ENCODE measurements at regions not wholly inside any gene's neighbourhood (a gene's known extent, or its start where the extent isn't known, plus 50 kb on each side); places are given as distances from the start of the nearest gene placed in this dataset.

- no peak overlapping the region for H3K27ac ChIP-seq (ENCODE audit: low read depth in 2 of 2, low read length in 2 of 2)
- H3K27me3 ChIP-seq (ENCODE audit: control insufficient read depth in 2 of 2, insufficient read depth in 2 of 2, low read length in 2 of 2) = no peaks in the 10 kb centered on the region
- H3K36me3 ChIP-seq (ENCODE audit: control insufficient read depth in 2 of 2, insufficient read depth in 2 of 2, low read length in 2 of 2) = no peaks in the 10 kb centered on the region
- no peak overlapping the region for H3K4me3 ChIP-seq (ENCODE audit: low read length in 2 of 2)
- no peaks in the 10 kb centered on the region for H3K4me1 ChIP-seq (ENCODE audit: control insufficient read depth in 2 of 2, insufficient read depth in 2 of 2, low read length in 2 of 2)
- no peaks in the 10 kb centered on the region for H3K9me3 ChIP-seq (ENCODE audit: control insufficient read depth in 2 of 2, low read length in 2 of 2)
- H3K9ac ChIP-seq (ENCODE audit: low read depth in 1 of 2, low read length in 2 of 2) = no peak overlapping the region
These were observed 240.0 kb downstream of the SDHAF3 start for GRCh38 chr7:97357459-97357858.

GRCh38 chr7:97372882-97373281 lies 255.4 kb downstream of the SDHAF3 start:
- no peak overlapping the region for H3K9ac ChIP-seq (ENCODE audit: low read depth in 1 of 2, low read length in 2 of 2)
- H3K27me3 ChIP-seq (ENCODE audit: control insufficient read depth in 2 of 2, insufficient read depth in 2 of 2, low read length in 2 of 2) = no peaks in the 10 kb centered on the region
- H3K4me1 ChIP-seq (ENCODE audit: control insufficient read depth in 2 of 2, insufficient read depth in 2 of 2, low read length in 2 of 2) = no peaks in the 10 kb centered on the region
- no peaks in the 10 kb centered on the region for H3K36me3 ChIP-seq (ENCODE audit: control insufficient read depth in 2 of 2, insufficient read depth in 2 of 2, low read length in 2 of 2)
- H3K27ac ChIP-seq (ENCODE audit: low read depth in 2 of 2, low read length in 2 of 2) = no peak overlapping the region
- no peaks in the 10 kb centered on the region for H3K9me3 ChIP-seq (ENCODE audit: control insufficient read depth in 2 of 2, low read length in 2 of 2)
- H3K4me3 ChIP-seq (ENCODE audit: low read length in 2 of 2) = no peak overlapping the region

DNA sequence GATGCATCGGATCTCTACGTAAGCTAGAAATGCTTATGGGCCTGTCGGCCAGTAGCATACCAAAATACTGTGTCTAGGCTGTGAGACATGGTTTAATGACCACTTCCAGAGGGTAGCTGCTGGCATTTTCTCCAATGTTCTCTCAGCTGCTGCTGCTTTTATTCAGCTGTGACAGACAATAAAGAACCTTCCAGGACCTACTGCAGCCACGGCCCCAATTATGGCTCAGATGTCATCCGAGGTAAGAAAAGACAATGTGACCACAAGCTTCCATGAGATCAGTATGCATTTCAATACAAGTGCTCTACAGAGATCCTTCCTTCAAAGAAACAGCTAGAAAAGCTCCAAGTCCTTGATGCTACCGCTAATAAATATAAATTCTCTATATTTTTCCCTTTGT lies 256.2 kb downstream of the SDHAF3 start:
- Histone ChIP-seq H3K36me3 (ENCODE audit: control insufficient read depth in 2 of 2, insufficient read depth in 2 of 2, low read length in 2 of 2) (no peaks in the 10 kb centered on the region), H3K4me3 (ENCODE audit: low read length in 2 of 2) (no peak overlapping the region), H3K27me3 (ENCODE audit: control insufficient read depth in 2 of 2, insufficient read depth in 2 of 2, low read length in 2 of 2) (no peaks in the 10 kb centered on the region), H3K9me3 (ENCODE audit: control insufficient read depth in 2 of 2, low read length in 2 of 2) (no peaks in the 10 kb centered on the region), H3K27ac (ENCODE audit: low read depth in 2 of 2, low read length in 2 of 2) (no peak overlapping the region), H3K4me1 (ENCODE audit: control insufficient read depth in 2 of 2, insufficient read depth in 2 of 2, low read length in 2 of 2) (no peaks in the 10 kb centered on the region), H3K9ac (ENCODE audit: low read depth in 1 of 2, low read length in 2 of 2) (no peak overlapping the region)

- no peaks in the 10 kb centered on the region for H3K27me3 ChIP-seq (ENCODE audit: control insufficient read depth in 2 of 2, insufficient read depth in 2 of 2, low read length in 2 of 2)
- no peak overlapping the region for H3K9ac ChIP-seq (ENCODE audit: low read depth in 1 of 2, low read length in 2 of 2)
- H3K4me3 ChIP-seq (ENCODE audit: low read length in 2 of 2) = no peak overlapping the region
- H3K9me3 ChIP-seq (ENCODE audit: control insufficient read depth in 2 of 2, low read length in 2 of 2) = no peaks in the 10 kb centered on the region
- no peaks in the 10 kb centered on the region for H3K4me1 ChIP-seq (ENCODE audit: control insufficient read depth in 2 of 2, insufficient read depth in 2 of 2, low read length in 2 of 2)
- H3K27ac ChIP-seq (ENCODE audit: low read depth in 2 of 2, low read length in 2 of 2) = no peak overlapping the region
- no peaks in the 10 kb centered on the region for H3K36me3 ChIP-seq (ENCODE audit: control insufficient read depth in 2 of 2, insufficient read depth in 2 of 2, low read length in 2 of 2)
These were observed 260.2 kb downstream of the SDHAF3 start for GRCh38 chr7:97377713-97378112.

- Histone ChIP-seq H3K4me1 (ENCODE audit: control insufficient read depth in 2 of 2, insufficient read depth in 2 of 2, low read length in 2 of 2) (no peaks in the 10 kb centered on the region), H3K4me3 (ENCODE audit: low read length in 2 of 2) (no peak overlapping the region), H3K27ac (ENCODE audit: low read depth in 2 of 2, low read length in 2 of 2) (no peak overlapping the region), H3K9ac (ENCODE audit: low read depth in 1 of 2, low read length in 2 of 2) (no peak overlapping the region), H3K27me3 (ENCODE audit: control insufficient read depth in 2 of 2, insufficient read depth in 2 of 2, low read length in 2 of 2) (no peaks in the 10 kb centered on the region), H3K36me3 (ENCODE audit: control insufficient read depth in 2 of 2, insufficient read depth in 2 of 2, low read length in 2 of 2) (no peaks in the 10 kb centered on the region), H3K9me3 (ENCODE audit: control insufficient read depth in 2 of 2, low read length in 2 of 2) (no peaks in the 10 kb centered on the region)
These were observed 264.5 kb downstream of the SDHAF3 start for GRCh38 chr7:97381815-97382554.

DNA sequence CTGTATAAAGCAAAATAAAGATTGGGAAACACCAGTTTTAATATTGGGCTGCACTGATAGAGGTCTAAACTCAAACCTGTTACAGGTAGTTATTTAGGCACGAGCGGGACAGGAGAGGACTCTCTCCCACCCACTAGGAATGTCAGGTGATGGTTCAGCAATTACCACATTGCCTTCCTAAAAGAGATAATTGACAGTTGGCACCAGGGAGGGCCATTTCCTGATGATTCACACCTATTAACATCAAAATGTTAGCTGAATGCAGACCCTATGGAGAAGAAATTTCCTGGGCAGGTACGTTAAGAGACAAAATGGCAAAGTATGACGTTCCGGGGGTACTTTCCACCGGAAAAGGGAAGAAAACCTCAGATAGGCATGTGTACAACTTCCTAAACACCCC lies 272.6 kb downstream of the SDHAF3 start:
- no peak overlapping the region for H3K4me3 ChIP-seq (ENCODE audit: low read length in 2 of 2)
- no peak overlapping the region for H3K9ac ChIP-seq (ENCODE audit: low read depth in 1 of 2, low read length in 2 of 2)
- no peak overlapping the region for H3K27ac ChIP-seq (ENCODE audit: low read depth in 2 of 2, low read length in 2 of 2)
- H3K36me3 ChIP-seq (ENCODE audit: control insufficient read depth in 2 of 2, insufficient read depth in 2 of 2, low read length in 2 of 2) = no peaks in the 10 kb centered on the region
- H3K27me3 ChIP-seq (ENCODE audit: control insufficient read depth in 2 of 2, insufficient read depth in 2 of 2, low read length in 2 of 2) = no peaks in the 10 kb centered on the region
- no peaks in the 10 kb centered on the region for H3K4me1 ChIP-seq (ENCODE audit: control insufficient read depth in 2 of 2, insufficient read depth in 2 of 2, low read length in 2 of 2)
- H3K9me3 ChIP-seq (ENCODE audit: control insufficient read depth in 2 of 2, low read length in 2 of 2) = no peaks in the 10 kb centered on the region

GRCh38 chr7:97390915-97391593 lies 273.6 kb downstream of the SDHAF3 start:
- H3K9ac ChIP-seq (ENCODE audit: low read depth in 1 of 2, low read length in 2 of 2) = no peak overlapping the region
- H3K27ac ChIP-seq (ENCODE audit: low read depth in 2 of 2, low read length in 2 of 2) = no peak overlapping the region
- H3K9me3 ChIP-seq (ENCODE audit: control insufficient read depth in 2 of 2, low read length in 2 of 2) = no peaks in the 10 kb centered on the region
- H3K36me3 ChIP-seq (ENCODE audit: control insufficient read depth in 2 of 2, insufficient read depth in 2 of 2, low read length in 2 of 2) = no peaks in the 10 kb centered on the region
- H3K4me3 ChIP-seq (ENCODE audit: low read length in 2 of 2) = no peak overlapping the region
- H3K27me3 ChIP-seq (ENCODE audit: control insufficient read depth in 2 of 2, insufficient read depth in 2 of 2, low read length in 2 of 2) = no peaks in the 10 kb centered on the region
- H3K4me1 ChIP-seq (ENCODE audit: control insufficient read depth in 2 of 2, insufficient read depth in 2 of 2, low read length in 2 of 2) = no peaks in the 10 kb centered on the region

DNA sequence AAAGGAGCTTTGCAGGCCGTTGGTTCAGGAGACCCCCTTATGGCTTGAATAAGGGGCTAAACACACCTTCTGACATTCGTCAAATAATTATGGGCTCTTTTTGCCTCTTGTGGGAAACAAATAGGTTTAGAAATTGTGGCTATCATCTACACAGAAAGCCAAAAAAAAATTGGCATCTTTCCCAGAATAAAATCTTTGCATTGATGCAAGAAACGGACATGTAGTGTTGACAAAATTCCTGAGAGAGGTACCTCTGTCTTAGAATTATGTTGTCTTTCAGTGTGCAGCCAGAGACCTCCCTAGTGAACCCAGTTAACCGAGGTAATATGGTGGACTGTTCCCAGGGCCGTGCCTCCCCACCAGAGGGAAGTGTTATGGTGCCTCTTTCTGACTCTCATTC lies 283.9 kb downstream of the SDHAF3 start:
- Histone ChIP-seq H3K4me3 (ENCODE audit: low read length in 2 of 2) (no peak overlapping the region), H3K9me3 (ENCODE audit: control insufficient read depth in 2 of 2, low read length in 2 of 2) (no peaks in the 10 kb centered on the region), H3K27ac (ENCODE audit: low read depth in 2 of 2, low read length in 2 of 2) (no peak overlapping the region), H3K9ac (ENCODE audit: low read depth in 1 of 2, low read length in 2 of 2) (no peak overlapping the region), H3K27me3 (ENCODE audit: control insufficient read depth in 2 of 2, insufficient read depth in 2 of 2, low read length in 2 of 2) (peaks cover 0 to 2% of the 10 kb centered on the region in 2 donors), H3K36me3 (ENCODE audit: control insufficient read depth in 2 of 2, insufficient read depth in 2 of 2, low read length in 2 of 2) (no peaks in the 10 kb centered on the region), H3K4me1 (ENCODE audit: control insufficient read depth in 2 of 2, insufficient read depth in 2 of 2, low read length in 2 of 2) (no peaks in the 10 kb centered on the region)

- Histone ChIP-seq H3K27ac (ENCODE audit: low read depth in 2 of 2, low read length in 2 of 2) (no peak overlapping the region), H3K4me3 (ENCODE audit: low read length in 2 of 2) (no peak overlapping the region), H3K9ac (ENCODE audit: low read depth in 1 of 2, low read length in 2 of 2) (no peak overlapping the region), H3K9me3 (ENCODE audit: control insufficient read depth in 2 of 2, low read length in 2 of 2) (no peaks in the 10 kb centered on the region), H3K36me3 (ENCODE audit: control insufficient read depth in 2 of 2, insufficient read depth in 2 of 2, low read length in 2 of 2) (no peaks in the 10 kb centered on the region), H3K27me3 (ENCODE audit: control insufficient read depth in 2 of 2, insufficient read depth in 2 of 2, low read length in 2 of 2) (peaks cover 0 to 2% of the 10 kb centered on the region in 2 donors), H3K4me1 (ENCODE audit: control insufficient read depth in 2 of 2, insufficient read depth in 2 of 2, low read length in 2 of 2) (no peaks in the 10 kb centered on the region)
These were observed 288.3 kb downstream of the SDHAF3 start for GRCh38 chr7:97405835-97406234.

GRCh38 chr7:97407106-97407505 lies 289.6 kb downstream of the SDHAF3 start:
- H3K9me3 ChIP-seq (ENCODE audit: control insufficient read depth in 2 of 2, low read length in 2 of 2) = no peaks in the 10 kb centered on the region
- no peak overlapping the region for H3K4me3 ChIP-seq (ENCODE audit: low read length in 2 of 2)
- H3K9ac ChIP-seq (ENCODE audit: low read depth in 1 of 2, low read length in 2 of 2) = no peak overlapping the region
- no peaks in the 10 kb centered on the region for H3K36me3 ChIP-seq (ENCODE audit: control insufficient read depth in 2 of 2, insufficient read depth in 2 of 2, low read length in 2 of 2)
- no peak overlapping the region for H3K27ac ChIP-seq (ENCODE audit: low read depth in 2 of 2, low read length in 2 of 2)
- H3K27me3 ChIP-seq (ENCODE audit: control insufficient read depth in 2 of 2, insufficient read depth in 2 of 2, low read length in 2 of 2) = peaks cover 0 to 2% of the 10 kb centered on the region in 2 donors
- H3K4me1 ChIP-seq (ENCODE audit: control insufficient read depth in 2 of 2, insufficient read depth in 2 of 2, low read length in 2 of 2) = no peaks in the 10 kb centered on the region

Measured in mucosa of rectum (tissue), 2 donors.